Mesenchymal stem cell (in vitro differentiated cells and primary cell): ENCODE measurements at regions not wholly inside any gene's neighbourhood (a gene's known extent, or its start where the extent isn't known, plus 50 kb on each side); places are given as distances from the start of the nearest gene placed in this dataset.

Experiments used
- DNase-seq: peaks from one replicate; pipeline ENCODE4 v3.0.0-alpha.2; 2013
- H2AFZ ChIP-seq: one replicate; pipeline ENCODE4 v1.6.1; 2013; ENCODE audit warnings: low read depth, mild to moderate bottlenecking, control low read depth, inconsistent platforms, low read length, moderate library complexity
- H2AK5ac ChIP-seq: 2 replicates; pipeline ENCODE4 v1.6.1; 2013; ENCODE audit warnings: low read length, moderate library complexity, mild to moderate bottlenecking, inconsistent platforms; ENCODE audit not compliant: severe bottlenecking
- H2BK120ac ChIP-seq: one replicate; pipeline ENCODE4 v1.6.1; 2013; ENCODE audit warnings: low read depth, mild to moderate bottlenecking, inconsistent platforms, low read length, moderate library complexity
- H2BK12ac ChIP-seq, 2 experiments: one replicate each; pipeline ENCODE4 v1.6.1; 2013; ENCODE audit warnings: inconsistent platforms in 2 of 2, low read length in 2 of 2, mild to moderate bottlenecking in 2 of 2, moderate library complexity in 2 of 2, control low read depth in 1 of 2
- H2BK15ac ChIP-seq: one replicate; pipeline ENCODE4 v1.6.1; 2013; ENCODE audit warnings: mild to moderate bottlenecking, low read depth, inconsistent platforms; ENCODE audit not compliant: poor library complexity, severe bottlenecking
- H2BK5ac ChIP-seq: 2 replicates; pipeline ENCODE4 v1.6.1; 2013; ENCODE audit warnings: low read depth, mild to moderate bottlenecking, low read length, control low read depth, inconsistent platforms; ENCODE audit not compliant: poor library complexity, severe bottlenecking
- H3K14ac ChIP-seq, 2 experiments: one replicate each; pipeline ENCODE4 v1.6.1; 2013; ENCODE audit warnings: inconsistent platforms in 2 of 2, low read length in 2 of 2, control low read depth in 1 of 2, mild to moderate bottlenecking in 1 of 2, moderate library complexity in 1 of 2
- H3K18ac ChIP-seq, 2 experiments: one replicate each; pipeline ENCODE4 v1.6.1; 2013; ENCODE audit warnings: inconsistent platforms in 2 of 2, low read length in 2 of 2, control low read depth in 1 of 2, low read depth in 1 of 2, mild to moderate bottlenecking in 1 of 2
- H3K23ac ChIP-seq, 2 experiments: one replicate each; pipeline ENCODE4 v1.6.1; 2013; ENCODE audit warnings: inconsistent platforms in 2 of 2, low read length in 2 of 2, mild to moderate bottlenecking in 2 of 2, moderate library complexity in 2 of 2, control low read depth in 1 of 2
- H3K27ac ChIP-seq: 2 replicates; pipeline ENCODE4 v1.5.1; 2013; ENCODE audit warnings: mild to moderate bottlenecking, moderate library complexity, low read length, control low read depth, inconsistent platforms; ENCODE audit not compliant: poor library complexity, severe bottlenecking
- H3K27me3 ChIP-seq, 2 experiments: 2 replicates each; pipeline versions ENCODE4 v1.6.1 to v1.7.0; 2013; ENCODE audit warnings: low read length in 2 of 2, mild to moderate bottlenecking in 2 of 2, moderate library complexity in 2 of 2, control low read depth in 1 of 2, inconsistent platforms in 1 of 2; ENCODE audit not compliant: control insufficient read depth in 1 of 2, insufficient read depth in 1 of 2
- H3K36me3 ChIP-seq, 2 experiments: 2 replicates each; pipeline versions ENCODE4 v1.6.1 to v1.7.0; 2013; ENCODE audit warnings: low read length in 2 of 2, control low read depth in 1 of 2, inconsistent platforms in 1 of 2, low read depth in 1 of 2, mild to moderate bottlenecking in 1 of 2; ENCODE audit not compliant: insufficient read depth in 2 of 2, control insufficient read depth in 1 of 2
- H3K4ac ChIP-seq, 2 experiments: one replicate each; pipeline ENCODE4 v1.6.1; 2013; ENCODE audit warnings: inconsistent platforms in 2 of 2, low read length in 2 of 2, mild to moderate bottlenecking in 2 of 2, moderate library complexity in 2 of 2, control low read depth in 1 of 2, low read depth in 1 of 2
- H3K4me1 ChIP-seq: 2 replicates; pipeline ENCODE4 v1.6.1; 2013; ENCODE audit warnings: low read depth, low read length, control low read depth; ENCODE audit not compliant: control insufficient read depth, insufficient read depth
- H3K4me2 ChIP-seq: 2 replicates; pipeline ENCODE4 v1.6.1; 2013; ENCODE audit warnings: low read length, mild to moderate bottlenecking, inconsistent platforms; ENCODE audit not compliant: poor library complexity, severe bottlenecking
- H3K4me3 ChIP-seq, 2 experiments: 2 replicates each; pipeline versions ENCODE4 v1.5.1 to v1.7.0; 2013; ENCODE audit warnings: low read length in 2 of 2, mild to moderate bottlenecking in 2 of 2, control low read depth in 1 of 2, low read depth in 1 of 2; ENCODE audit not compliant: insufficient read depth in 1 of 2
- H3K79me1 ChIP-seq: replicated peaks from 2 replicates; pipeline ENCODE4 v1.6.1; 2013; ENCODE audit warnings: mild to moderate bottlenecking, control low read depth, low read length, inconsistent platforms; ENCODE audit not compliant: poor library complexity, severe bottlenecking
- H3K9ac ChIP-seq: 2 replicates; pipeline ENCODE4 v1.7.0; 2013; ENCODE audit warnings: mild to moderate bottlenecking, low read length, moderate library complexity
- H3K9me3 ChIP-seq: 2 replicates; pipeline ENCODE4 v1.7.0; 2013; ENCODE audit warnings: mild to moderate bottlenecking, low read length; ENCODE audit not compliant: control insufficient read depth
- H4K8ac ChIP-seq: one replicate; pipeline ENCODE4 v1.6.1; 2013; ENCODE audit warnings: inconsistent platforms, mild to moderate bottlenecking, low read length, moderate library complexity
- H4K91ac ChIP-seq: one replicate; pipeline ENCODE4 v1.6.1; 2013; ENCODE audit warnings: mild to moderate bottlenecking, low read length, inconsistent platforms
- WGBS: methylation state at CpG from one replicate; pipeline ENCODE4 v1.1.7; 2013; ENCODE audit warnings: mixed read lengths; 5-methylcytosine and 5-hydroxymethylcytosine counted together

DNA sequence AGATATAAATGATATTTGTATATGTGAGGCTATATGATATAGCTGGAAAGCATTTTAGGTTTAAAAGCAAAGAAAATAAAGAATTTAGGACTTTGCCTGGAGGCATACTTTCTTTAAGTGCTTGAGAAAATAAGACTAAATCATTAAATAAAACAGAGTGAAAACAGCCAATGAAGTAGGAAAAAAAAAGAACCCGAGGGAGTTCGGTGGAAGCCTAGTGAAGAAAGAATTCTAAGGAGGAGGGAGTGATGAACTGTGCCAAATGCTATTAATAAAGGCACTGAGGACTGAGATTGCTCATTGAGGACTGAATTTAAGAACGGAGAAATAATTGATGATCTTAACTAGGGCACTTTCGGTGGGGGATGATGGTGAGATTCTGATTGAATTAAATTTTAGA is 573.5 kb downstream of the DSC3 start:
- H3K36me3 ChIP-seq, result no peaks in the 10 kb centered on the region
- H3K27me3 ChIP-seq, result no peaks in the 10 kb centered on the region
- H3K18ac ChIP-seq, result no peak overlapping the region
- H2AK5ac ChIP-seq, result no peak overlapping the region
- no peaks in the 10 kb centered on the region for H3K9me3 ChIP-seq
- no peaks in the 10 kb centered on the region for H3K79me1 ChIP-seq
- H3K4me2 ChIP-seq, result no peak overlapping the region
- no peak overlapping the region for H3K9ac ChIP-seq
- no peak overlapping the region for H2AFZ ChIP-seq
- no peak overlapping the region for H2BK5ac ChIP-seq
- no peak overlapping the region for H3K27ac ChIP-seq
- H3K14ac ChIP-seq, result no peak overlapping the region
- H3K4me3 ChIP-seq, result no peak overlapping the region
- WGBS, result 96% methylated on average over 4 of the region's 4 CpGs
- H2BK12ac ChIP-seq, result no peak overlapping the region
- DNase-seq, result no peak
- no peak overlapping the region for H2BK120ac ChIP-seq
- no peak overlapping the region for H4K8ac ChIP-seq
- no peak overlapping the region for H3K4ac ChIP-seq
- no peak overlapping the region for H2BK15ac ChIP-seq
- peaks cover 1% of the 10 kb centered on the region for H3K4me1 ChIP-seq
- no peak overlapping the region for H4K91ac ChIP-seq
- no peak overlapping the region for H3K23ac ChIP-seq

DNA sequence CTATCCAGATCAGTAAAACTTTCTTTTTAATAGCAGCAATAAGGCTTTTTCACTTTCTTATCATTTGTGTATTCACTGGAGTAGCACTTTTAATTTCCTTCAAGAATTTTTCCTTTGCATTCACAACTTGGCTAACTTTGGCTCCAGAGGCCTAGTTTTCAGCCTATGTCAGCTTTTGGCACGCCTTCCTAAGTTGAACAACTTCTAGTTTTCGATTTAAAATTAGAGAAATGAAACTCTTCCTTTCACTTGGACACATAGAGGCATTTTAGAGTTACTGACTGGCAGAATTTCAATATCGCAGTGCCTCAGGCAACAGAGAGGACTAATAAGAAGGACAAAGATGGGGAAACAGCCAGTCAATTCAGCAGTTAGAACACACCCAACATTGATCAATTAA is 577.4 kb downstream of the DSC3 start:
- no peak overlapping the region for H2AK5ac ChIP-seq
- H3K4ac ChIP-seq, result no peak overlapping the region
- H3K9me3 ChIP-seq, result no peaks in the 10 kb centered on the region
- no peak overlapping the region for H3K14ac ChIP-seq
- no peak overlapping the region for H2BK120ac ChIP-seq
- 83% methylated on average over 3 of the region's 3 CpGs for WGBS
- H3K23ac ChIP-seq, result no peak overlapping the region
- no peak overlapping the region for H4K91ac ChIP-seq
- no peak overlapping the region for H2BK12ac ChIP-seq
- H2BK15ac ChIP-seq, result no peak overlapping the region
- no peak overlapping the region for H2AFZ ChIP-seq
- H3K4me1 ChIP-seq, result no peaks in the 10 kb centered on the region
- H3K18ac ChIP-seq, result no peak overlapping the region
- H3K79me1 ChIP-seq, result no peaks in the 10 kb centered on the region
- no peak overlapping the region for H2BK5ac ChIP-seq
- H3K36me3 ChIP-seq, result no peaks in the 10 kb centered on the region
- DNase-seq, result no peak
- no peak overlapping the region for H3K4me3 ChIP-seq
- no peak overlapping the region for H3K9ac ChIP-seq
- no peak overlapping the region for H3K27ac ChIP-seq
- H3K27me3 ChIP-seq, result no peaks in the 10 kb centered on the region
- no peak overlapping the region for H3K4me2 ChIP-seq
- no peak overlapping the region for H4K8ac ChIP-seq

DNA sequence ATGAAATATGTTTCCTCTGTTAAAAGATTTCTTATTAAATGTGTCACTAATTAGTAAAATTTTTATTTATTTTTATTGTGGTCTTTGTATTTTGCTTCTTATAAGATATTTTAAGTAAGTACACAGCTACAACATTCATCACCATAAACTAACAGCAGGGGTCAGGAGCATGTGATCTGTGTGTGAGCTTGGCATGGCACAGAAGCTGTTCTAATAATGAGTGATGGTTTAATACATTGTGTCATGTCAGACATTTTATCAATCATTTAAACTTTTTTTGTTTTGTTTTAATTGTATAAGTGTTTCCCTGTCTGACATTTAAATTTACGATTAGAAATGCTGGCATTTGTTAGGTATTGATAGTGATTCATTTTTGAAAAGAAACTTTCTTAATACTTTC is 585.4 kb downstream of the DSC3 start:
- Histone ChIP-seq H2BK12ac (no peak overlapping the region), H3K4me1 (no peaks in the 10 kb centered on the region)
- WGBS, result no CpG with 5 or more reads among the region's 1 CpG

DNA sequence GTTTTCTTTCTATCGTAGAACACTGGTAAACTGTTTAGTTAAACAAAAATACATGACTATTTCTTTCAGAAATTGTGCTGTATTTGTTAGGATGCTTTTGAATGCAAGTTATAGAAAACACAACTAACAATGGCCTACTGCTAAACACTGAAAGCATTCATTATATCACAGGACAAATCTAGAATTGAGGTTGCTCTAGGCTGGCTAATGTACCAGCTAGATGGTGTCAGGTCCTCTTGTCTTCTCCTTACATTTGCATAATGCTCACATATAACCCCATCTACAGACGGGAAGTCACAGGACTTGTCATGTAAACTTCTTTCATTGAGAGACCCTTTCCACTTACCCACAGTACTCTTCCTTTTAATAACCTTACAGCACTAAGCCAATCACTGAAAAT is 586.8 kb downstream of the DSC3 start:
- Histone ChIP-seq H3K9ac (no peak overlapping the region), H3K23ac (no peak overlapping the region), H4K8ac (no peak overlapping the region), H2BK15ac (no peak overlapping the region), H3K4me3 (no peak overlapping the region), H4K91ac (no peak overlapping the region), H3K9me3 (no peaks in the 10 kb centered on the region), H2BK120ac (no peak overlapping the region), H2BK5ac (no peak overlapping the region), H3K36me3 (no peaks in the 10 kb centered on the region), H3K18ac (no peak overlapping the region), H2BK12ac (no peak overlapping the region), H2AK5ac (no peak overlapping the region), H3K4ac (no peak overlapping the region), H3K27me3 (no peaks in the 10 kb centered on the region), H3K27ac (no peak overlapping the region), H3K4me2 (no peak overlapping the region), H2AFZ (no peak overlapping the region), H3K79me1 (no peaks in the 10 kb centered on the region), H3K14ac (no peak overlapping the region), H3K4me1 (no peaks in the 10 kb centered on the region)
- no peak for DNase-seq
- WGBS, result 92% methylated on average over 1 of the region's 2 CpGs

More for the DNA sequence above, 585.4 kb downstream of the DSC3 start:
- Histone ChIP-seq H2BK5ac (no peak overlapping the region), H4K91ac (no peak overlapping the region), H3K18ac (no peak overlapping the region), H2AK5ac (no peak overlapping the region), H4K8ac (no peak overlapping the region), H3K27ac (no peak overlapping the region), H3K27me3 (no peaks in the 10 kb centered on the region), H3K23ac (no peak overlapping the region), H3K36me3 (no peaks in the 10 kb centered on the region), H3K9ac (no peak overlapping the region), H3K4ac (no peak overlapping the region), H3K9me3 (no peaks in the 10 kb centered on the region), H3K4me2 (no peak overlapping the region), H2BK120ac (no peak overlapping the region), H3K79me1 (no peaks in the 10 kb centered on the region), H3K14ac (no peak overlapping the region), H2BK15ac (no peak overlapping the region), H3K4me3 (no peak overlapping the region), H2AFZ (no peak overlapping the region)
- DNase-seq, result no peak
